Cardiac septum (tissue), 1 donor: ENCODE measurements at regions not wholly inside any gene's neighbourhood (a gene's known extent, or its start where the extent isn't known, plus 50 kb on each side); places are given as distances from the start of the nearest gene placed in this dataset.
"Not testable (repeated sequence)": the region's sequence is repeated elsewhere in the genome, so short reads cannot be mapped to it uniquely, and the experiment has no call there.

Experiments
- DNase-seq: peaks from one replicate; pipeline ENCODE4 v3.0.0-alpha.2; 2020; ENCODE audit warnings: low spot score
- intact Hi-C: fragments of 100-400 bp; cut with DNase I; formaldehyde crosslinking; loops from one replicate; pipeline ENCODE4 v1.14.0; 2022
- donor health status: DM: no; HTN: no; CAD: no.

DNA sequence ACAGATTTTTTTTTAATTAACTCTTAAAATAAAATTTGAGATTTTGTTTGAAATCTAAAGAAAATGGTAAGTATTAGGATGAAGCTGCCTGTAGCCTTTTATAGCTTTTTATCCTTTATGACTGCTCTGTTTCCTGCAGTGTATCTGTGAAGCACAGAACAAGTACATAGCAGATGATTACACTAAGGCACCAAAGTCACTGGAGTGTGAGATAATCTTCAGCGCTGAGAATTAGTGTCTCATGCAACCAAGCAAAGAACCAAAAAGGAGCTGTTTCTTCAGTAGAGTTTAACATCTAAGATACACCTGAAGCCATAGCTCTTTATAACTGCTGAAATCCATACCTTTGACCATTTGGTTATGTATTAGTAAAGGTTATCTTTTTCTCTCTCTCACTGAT is 1989.8 kb upstream of the PCDH10 start:
- intact Hi-C loops = no loop called here
- DNase-seq = no peak

DNA sequence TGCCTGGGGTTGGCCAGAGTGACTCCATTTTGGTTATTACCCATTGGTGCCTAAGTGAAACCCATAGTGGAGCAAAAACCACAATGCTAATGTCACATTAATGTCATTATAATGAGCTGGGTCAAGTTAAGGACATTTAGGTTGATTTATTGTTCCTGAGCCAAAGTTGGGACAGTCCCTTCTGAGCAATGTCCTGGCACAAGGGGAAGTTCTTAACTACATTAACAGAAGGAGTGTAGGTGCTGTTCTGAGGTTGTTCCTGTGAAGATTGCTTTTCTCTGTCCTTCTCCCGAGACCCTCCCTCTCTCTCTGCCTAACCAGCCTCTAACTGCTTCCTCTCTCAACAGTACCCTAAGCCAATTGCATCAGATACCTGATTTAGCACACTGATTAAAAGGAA is 1956.8 kb upstream of the PCDH10 start:
- intact Hi-C loops = no loop called here
- no peak for DNase-seq

DNA sequence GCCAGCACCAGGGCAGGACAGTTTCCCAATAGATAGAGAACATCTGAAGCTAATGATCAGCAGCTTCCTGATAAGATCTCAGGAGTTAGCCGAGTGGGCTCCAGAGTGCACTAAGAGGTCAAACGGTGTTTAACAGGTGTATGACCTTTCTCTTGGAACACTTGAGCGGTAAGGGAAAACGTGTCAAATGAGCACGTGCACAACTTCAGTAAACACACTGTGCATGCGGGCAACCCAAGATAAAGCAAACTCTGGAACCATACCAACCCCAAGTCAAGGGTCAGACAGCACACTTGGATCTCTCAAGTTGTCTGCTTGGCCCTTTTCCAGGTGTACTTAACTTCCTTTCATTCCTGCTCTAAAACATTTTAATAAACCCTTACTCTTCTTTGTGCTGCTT is 1941.5 kb upstream of the PCDH10 start:
- intact Hi-C loops = no loop called here
- DNase-seq = no peak

DNA sequence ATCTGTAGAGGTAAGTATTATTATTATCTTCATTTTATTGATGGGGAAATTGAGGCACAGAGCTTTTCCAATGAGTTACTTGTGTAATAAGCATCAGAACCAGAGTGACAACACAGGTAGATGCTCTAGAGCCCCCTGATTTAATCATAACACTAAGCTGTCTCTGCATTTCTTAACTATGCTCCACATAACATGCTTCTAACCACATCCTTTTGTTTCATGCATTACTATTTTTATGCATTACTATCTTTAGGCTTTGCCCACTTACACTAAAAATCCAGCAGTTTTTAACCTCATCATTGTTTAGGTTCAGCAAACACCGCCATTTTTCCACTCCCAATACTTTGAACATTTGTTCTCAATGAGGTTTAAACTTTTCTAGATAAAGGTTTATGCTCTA is 1900.8 kb upstream of the PCDH10 start:
- intact Hi-C loops = no loop called here

DNA sequence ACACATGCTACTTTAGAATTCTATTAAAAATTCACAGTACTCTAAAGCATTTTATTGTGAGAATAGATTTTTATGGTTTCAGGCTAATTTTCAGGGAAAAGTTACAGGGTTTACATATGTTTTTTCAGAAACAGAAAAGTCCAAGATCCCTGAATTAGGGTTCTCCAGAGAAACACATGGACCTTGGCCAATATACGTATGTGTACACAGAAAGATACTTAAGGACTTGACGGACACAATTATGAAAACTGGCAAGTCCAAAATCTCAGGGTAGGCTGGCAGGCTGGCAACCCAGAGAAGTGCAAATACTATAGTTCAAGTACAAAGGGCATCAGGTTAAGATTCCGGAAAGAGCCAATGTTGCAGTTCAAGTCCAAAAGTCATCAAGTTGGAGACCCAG is 1897.8 kb upstream of the PCDH10 start:
- no peak for DNase-seq
- intact Hi-C loops = no loop called here

More for the DNA sequence above, 1900.8 kb upstream of the PCDH10 start:
- no peak for DNase-seq

DNA sequence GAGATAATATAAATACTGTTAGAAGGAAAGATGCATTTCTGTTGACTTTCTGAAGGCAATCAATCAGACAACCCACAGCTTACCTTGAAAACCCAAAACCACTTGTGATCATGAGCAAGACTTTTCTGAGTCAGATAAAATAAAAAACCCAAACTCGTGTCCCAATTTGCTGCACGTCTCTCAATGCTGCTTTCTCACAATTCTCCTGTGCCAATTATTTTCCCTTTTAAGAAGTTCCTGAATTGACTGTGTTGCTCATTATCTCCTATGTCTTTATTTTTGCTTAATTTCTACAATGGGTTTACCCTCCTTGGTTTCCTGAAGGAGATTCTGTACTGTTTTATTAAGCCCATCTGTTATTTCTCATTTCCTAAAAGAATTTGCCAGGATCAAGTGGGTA is 1891.9 kb upstream of the PCDH10 start:
- DNase-seq = no peak
- intact Hi-C loops = no loop called here

DNA sequence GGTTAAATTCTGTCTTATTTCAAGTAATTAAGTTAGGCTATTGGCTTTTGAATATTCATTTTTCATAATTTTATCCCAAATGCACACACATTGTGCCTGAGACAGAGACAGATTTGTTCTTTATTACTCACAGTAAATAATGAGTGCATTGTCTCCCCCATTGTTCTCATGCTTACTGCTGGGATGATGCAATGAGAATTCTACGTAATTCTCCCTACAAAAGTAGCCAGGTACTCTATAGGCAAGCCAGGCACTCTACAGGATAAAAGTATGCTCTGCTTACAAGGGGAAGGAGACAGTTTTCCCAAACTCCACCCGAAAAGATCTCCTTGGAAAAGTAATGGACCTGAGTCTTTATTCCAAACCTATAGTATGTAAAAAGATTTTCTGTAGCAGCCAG is 1890.7 kb upstream of the PCDH10 start:
- no peak for DNase-seq
- intact Hi-C loops = no loop called here

DNA sequence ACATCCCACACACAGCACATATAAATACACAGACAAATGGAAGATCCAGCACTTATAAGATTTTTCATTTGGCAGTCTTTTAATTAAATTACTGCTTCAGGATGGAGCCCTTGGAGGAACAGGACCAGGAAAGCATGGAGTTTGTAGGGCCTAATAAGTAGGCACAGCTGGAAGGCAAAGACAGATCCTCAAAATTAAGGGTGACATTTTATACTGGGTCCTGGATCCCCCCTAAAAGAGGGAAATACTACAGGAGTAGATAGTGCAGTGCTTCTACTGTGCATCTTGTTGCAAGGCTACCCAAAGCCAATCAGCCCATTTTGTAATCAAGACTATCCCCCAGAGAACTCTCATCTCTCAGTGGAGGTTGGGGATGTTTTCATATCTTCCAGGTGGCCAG is 1860.7 kb upstream of the PCDH10 start:
- intact Hi-C loops = no loop called here
- no peak for DNase-seq

DNA sequence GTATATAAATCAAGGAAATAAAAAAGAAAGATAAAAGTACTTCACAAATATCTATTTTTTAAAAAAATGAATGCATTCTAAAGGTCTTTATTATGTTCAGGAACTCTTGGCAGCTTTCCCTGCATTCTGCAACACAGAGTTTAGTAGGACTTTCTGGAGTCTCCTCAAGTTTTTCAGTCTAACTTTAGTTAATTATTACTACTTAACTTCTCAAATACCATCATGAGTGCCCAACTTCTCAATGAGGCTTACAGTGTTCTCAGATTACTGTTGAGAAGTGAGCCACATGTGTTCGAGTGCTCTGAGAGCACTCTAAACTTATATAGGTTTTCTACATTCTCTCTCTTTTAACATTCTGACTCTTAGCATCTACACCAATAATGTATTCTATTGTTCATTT is 1852.9 kb upstream of the PCDH10 start:
- intact Hi-C loops = no loop called here
- DNase-seq = no peak

DNA sequence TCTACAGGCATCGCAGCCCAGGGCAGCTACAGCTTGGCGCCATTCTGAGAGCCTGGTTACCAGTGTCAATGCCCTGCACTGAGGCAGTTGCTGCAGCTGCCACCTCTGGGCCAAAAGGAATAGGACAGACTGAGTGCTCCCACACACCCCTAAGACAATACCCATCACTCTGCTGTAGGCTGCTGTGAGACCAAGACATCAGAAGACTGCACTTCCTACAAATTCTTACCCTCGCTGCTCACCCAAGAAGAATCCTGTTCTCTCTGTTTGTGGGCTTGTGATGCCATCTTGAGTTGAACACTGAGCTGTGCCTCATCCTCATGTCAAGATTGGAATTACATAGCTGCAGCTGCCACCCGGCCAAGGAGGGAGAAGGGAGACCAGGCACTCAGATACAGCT is 1847.0 kb upstream of the PCDH10 start:
- intact Hi-C loops = no loop called here
- DNase-seq = no peak

DNA sequence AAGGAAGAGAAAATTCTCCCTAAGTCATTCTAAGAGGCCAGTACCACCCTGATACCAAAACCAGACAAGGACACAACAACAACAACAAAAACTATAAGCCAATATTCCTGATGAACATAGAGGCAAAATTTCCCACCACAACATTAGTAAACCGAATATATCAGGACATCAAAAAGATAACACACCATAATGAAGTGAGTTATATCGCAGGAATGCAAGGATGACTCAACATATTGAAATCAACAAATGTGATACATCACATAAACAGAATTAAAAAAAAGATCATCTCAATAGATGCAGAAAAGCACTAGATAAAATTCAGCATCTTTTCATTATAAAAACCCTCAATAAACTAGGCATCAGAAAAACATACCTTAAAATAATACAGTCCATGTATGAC is 1844.4 kb upstream of the PCDH10 start:
- intact Hi-C loops = no loop called here

DNA sequence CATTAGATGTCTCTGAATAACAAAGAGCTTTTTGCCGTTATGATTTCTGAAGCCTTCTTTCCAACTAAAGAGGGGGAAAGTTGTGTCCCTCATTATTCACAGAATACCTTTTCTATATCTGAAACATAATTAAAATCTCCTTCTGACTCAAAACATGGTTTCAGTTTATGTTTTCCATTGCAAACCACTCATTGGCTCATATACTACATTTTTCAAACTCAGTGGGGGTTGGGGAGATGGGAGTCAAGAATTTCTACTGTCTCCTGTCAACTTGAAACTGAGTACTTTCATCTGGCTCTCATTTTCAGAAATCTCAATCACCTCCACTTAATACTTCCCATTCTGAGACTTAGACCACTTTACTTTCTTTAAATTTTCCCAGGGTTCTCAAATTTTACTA is 1839.5 kb upstream of the PCDH10 start:
- intact Hi-C loops = no loop called here
- DNase-seq = no peak

More for the DNA sequence above, 1844.4 kb upstream of the PCDH10 start:
- DNase-seq = no peak

DNA sequence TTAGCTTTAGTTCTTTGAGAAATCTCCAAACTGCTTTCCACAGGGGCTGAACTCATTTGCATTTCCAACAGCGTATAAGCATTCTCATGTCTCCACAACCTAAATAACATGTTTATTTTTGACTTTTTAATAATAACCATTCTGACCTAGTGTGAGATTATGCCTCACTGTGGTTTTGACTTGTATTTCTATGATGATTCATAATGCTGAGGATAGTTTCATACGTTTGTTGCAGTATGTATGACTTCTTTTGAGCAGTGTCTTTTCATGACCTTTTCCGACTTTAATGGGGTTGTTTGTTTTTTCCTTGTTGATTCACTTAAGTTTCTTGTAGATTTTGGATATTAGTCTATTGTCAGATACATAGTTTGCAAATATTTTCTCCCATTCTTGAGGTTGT is 1833.0 kb upstream of the PCDH10 start:
- no peak for DNase-seq
- intact Hi-C loops = no loop called here

DNA sequence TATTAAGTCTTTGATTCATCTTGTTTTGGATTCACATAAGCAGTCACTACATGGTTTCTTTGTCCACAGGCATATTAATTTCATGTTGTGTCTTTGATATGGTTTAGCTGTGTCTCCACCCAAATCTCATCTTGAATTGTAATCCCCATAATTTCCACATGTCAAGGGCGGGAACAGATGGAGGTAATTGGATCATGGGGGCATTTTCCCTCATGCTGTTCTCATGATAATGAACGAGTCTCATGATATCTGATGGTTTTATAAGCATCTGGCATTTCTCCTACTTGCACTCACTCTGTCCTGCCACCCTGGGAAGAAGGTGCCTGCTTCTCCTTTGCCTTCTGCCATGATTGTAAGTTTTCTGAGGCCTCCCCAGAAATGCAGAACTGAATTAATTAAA is 1811.2 kb upstream of the PCDH10 start:
- DNase-seq = no peak
- intact Hi-C loops = no loop called here

DNA sequence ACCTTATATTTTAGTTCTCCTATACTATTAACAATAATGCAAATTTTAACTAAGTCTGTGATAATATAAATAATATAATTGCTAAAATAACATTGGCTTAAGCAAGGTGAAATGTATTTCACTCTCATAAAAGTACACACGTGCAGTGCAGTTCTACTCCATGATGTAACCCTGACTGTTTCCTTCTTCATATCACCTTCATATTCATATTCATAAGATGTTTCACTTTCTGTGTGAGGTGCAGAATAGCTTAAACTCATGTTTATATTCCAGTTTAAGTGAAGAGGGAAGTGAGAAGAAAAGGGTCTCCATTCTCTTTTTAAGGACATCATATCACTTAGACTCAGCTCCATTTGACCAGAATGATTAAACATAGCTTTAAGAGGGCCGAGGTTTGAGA is 1810.0 kb upstream of the PCDH10 start:
- DNase-seq = no peak

DNA sequence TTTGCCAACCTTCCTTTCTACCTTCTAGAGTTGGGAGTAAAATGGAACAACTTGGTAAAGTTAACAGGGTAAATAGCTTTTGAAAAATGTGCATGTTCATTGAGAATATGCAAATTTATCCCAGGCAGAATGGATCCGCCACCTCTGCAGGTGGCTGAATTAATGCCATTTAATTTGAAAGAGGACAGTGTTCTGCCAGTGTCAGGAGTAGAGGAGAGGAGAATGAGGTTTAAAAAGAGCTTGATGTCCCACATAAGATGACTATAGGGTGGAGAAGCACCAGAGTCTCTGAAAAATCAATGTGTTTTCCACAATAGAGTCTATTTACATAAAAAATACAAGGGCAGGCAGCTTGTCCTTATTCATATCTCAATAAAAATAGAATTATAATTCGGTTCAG is 1804.3 kb upstream of the PCDH10 start:
- no peak for DNase-seq
- intact Hi-C loops = no loop called here

More for the DNA sequence above, 1810.0 kb upstream of the PCDH10 start:
- intact Hi-C loops = no loop called here

DNA sequence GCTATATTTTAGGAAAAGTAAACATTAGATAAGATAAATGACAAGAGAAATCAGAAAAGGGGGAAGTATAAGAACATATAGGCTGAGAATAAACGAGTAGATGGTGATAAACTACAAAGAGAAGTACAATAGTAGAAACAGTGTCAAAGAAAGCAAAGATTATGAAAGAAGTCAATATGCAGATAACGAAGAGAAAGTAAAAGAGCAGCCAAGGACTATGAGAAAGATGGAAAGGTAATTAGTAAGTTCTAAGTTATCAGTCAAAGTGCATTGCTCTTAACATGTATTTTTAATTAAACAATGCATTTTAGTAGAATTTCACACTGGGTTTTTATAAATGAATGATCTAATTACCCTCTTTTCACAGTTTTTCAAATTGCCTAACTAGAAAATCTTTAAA is 1801.3 kb upstream of the PCDH10 start:
- intact Hi-C loops = no loop called here
- DNase-seq = no peak

DNA sequence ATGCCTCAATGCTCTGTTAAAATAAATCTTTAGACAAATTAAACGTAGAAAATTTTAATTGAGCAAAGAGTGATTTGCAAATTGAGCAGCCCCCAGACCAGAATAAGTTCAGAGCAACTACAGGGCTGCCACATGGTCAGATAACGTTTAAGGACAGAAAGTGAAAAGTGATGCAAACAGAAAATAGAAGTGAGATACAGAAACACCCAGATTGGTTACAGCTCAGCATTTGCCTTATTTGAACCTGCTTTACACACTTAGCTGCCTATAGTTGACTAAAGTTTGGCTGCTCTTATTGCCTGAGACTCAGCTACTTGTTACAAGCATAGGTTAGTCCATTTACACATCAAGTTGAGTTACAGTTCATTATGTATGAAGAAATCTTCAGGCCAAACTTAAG is 1800.8 kb upstream of the PCDH10 start:
- no peak for DNase-seq
- intact Hi-C loops = no loop called here

DNA sequence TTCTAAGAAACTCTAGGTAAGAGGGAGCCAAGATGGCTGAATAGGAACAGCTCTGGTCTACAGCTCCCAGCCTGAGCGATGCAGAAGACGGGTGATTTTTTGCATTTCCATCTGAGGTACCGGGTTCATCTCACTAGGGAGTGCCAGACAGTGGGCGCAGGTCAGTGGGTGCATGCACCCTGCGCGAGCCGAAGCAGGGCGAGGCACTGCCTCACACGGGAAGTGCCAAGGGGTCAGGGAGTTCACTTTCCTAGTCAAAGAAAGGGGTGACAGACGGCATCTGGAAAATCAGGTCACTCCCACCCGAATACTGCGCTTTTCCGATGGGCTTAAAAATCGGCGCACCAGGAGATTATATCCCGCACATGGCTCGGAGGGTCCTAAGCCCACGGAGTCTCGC is 1796.7 kb upstream of the PCDH10 start:
- intact Hi-C loops, DNase-seq: not testable (repeated sequence)

DNA sequence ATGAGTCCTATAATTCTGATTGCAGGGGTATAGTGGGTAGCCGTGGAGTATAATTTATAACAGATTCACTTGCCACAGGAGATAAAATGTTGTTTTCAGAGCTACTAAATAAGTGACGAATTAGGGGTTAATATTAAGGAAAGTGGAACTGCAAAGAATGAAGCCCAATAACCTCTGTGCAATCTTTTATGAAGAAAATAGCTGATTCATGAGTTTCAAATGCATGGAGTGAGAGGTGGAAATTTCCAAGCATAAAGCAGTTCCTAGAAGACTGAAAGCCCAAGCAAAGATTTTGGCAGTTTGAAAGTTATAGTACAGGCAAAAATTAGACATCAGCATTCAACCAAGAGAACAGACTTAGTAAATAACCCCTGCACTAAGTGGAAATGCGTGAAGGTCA is 1782.4 kb upstream of the PCDH10 start:
- no peak for DNase-seq
- intact Hi-C loops = no loop called here

DNA sequence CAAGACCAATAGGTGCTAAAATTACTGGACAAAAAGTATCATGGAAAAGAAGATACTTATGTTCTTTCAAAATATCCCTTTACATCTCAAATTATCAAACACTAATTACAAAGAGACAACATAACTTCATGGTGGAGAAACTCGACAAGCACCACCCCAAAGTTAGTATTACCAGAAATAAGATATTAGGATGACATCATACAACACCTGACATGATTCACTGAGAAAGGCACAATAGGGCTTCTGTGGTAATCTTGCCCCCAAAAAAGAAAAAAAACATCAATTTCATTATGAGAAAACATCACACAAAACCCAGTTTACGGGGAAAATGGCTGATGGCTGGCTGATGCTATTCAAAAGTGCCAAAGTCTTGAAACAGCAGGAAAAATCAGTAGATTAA is 1781.7 kb upstream of the PCDH10 start:
- intact Hi-C loops = no loop called here
- no peak for DNase-seq

DNA sequence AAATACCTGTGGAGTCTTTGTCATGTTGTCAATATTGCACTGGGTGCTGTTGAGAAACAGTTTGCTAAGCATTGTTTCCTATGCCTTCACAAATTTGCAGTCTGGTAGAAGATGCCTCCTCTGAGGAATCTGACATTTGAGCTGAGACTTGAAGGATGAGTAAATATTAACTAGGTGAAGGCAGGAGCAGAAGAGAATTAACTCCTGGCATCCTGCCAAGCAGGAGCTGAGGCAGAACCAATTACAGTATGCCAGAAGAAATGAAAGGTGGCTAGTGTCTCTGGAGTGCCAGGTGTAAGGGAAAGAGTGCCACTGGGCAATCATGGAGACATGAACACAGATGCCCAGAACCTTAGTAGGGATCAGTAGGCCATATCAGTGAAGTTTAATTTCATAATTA is 1778.2 kb upstream of the PCDH10 start:
- intact Hi-C loops = no loop called here

DNA sequence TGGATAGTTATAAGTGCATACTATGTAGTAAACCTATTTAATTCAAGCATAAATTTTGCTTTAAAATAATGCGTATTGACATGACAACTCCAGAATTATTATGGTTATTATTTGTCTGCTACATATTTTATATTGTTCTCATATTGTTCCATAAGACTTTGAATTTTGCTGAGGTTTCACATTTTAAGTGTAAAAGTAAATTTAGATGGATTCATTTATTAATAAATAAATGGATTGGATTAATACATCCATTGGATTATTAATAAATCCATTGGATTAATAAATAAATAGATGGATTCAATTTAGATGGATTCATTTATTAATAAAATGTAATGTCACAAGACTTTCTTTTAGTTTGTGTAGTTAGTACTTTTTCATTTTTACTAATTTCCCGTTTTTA is 1768.0 kb upstream of the PCDH10 start:
- intact Hi-C loops = no loop called here
- DNase-seq = no peak

More for the DNA sequence above, 1778.2 kb upstream of the PCDH10 start:
- DNase-seq = no peak
